Skeletal muscle cell (primary cell): ENCODE measurements at regions not wholly inside any gene's neighbourhood (a gene's known extent, or its start where the extent isn't known, plus 50 kb on each side); places are given as distances from the start of the nearest gene placed in this dataset.

Source experiments
- DNase-seq: peaks from one replicate; pipeline ENCODE4 v3.0.0-alpha.2; 2010; ENCODE audit warnings: low read depth
- H3K4me3 ChIP-seq: 2 replicates; pipeline ENCODE4 v1.5.1; 2011; ENCODE audit warnings: low read depth, mild to moderate bottlenecking, control low read depth, low read length, moderate library complexity

DNA sequence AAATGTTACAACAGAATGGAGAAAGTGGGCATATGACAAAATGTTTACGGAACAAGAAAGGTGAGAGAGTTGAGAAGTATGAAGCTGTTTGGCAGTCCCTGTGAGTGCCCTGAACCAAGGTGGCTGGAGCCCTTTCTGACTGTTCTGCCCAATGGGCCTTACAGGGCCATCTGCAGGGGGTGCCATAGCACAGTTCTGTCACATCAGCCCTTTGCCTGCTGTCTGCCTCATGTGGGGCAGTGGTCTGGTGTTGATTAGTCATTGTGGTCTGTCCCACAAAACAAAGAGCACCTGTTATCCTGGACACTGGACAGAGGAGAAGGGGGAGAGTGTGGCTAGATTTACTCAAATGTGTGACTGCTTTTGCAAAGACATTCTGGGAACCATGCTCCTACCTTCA lies 51.5 kb upstream of the OSBPL3 start:
- no peak overlapping the region for H3K4me3 ChIP-seq
- no peak for DNase-seq

DNA sequence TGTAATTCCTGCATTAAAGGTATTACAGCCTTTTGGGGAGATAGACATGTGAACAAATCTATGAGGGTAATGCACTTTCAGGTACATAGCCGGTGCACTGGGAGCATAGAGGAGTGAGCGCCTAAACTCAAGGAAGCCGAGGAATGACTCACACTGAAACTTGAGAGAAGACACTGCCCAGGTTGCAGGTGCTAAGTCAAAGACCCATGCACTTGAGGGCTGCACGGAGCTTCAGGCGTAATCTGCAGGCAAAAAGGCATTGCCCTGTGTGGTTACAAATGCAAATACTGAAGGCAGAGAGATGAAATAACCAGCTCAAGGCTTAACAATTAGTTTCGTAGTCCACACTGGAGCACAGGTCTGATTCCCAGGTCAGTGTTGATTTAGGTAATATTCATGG lies 51.0 kb upstream of the OSBPL3 start:
- no peak for DNase-seq
- H3K4me3 ChIP-seq, result no peak overlapping the region
